ENCODE measurements at regions not wholly inside any gene's neighbourhood (a gene's known extent, or its start where the extent isn't known, plus 50 kb on each side); places are given as distances from the start of the nearest gene placed in this dataset.

DNA sequence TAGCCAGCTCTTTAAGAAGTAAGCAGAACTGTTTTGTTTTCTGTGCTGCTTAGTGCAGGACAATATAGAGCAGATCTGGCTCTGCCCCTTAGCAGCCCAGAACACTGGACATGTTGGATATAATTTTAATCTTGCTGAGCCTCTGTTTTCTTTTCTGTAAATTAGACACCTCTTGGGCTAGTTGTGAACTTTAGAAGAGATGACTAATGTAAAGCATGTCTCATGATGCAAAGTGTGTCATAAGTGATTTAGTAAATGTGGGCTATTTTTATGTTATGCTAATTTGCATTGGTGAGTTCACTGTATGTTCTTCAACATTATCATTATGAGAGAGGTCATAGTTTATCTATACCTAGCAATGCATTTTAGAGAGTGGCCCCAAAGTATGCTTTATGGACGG is 156.1 kb upstream of the ADAMTSL1 start:
- TF ChIP-seq, protein P1, sequence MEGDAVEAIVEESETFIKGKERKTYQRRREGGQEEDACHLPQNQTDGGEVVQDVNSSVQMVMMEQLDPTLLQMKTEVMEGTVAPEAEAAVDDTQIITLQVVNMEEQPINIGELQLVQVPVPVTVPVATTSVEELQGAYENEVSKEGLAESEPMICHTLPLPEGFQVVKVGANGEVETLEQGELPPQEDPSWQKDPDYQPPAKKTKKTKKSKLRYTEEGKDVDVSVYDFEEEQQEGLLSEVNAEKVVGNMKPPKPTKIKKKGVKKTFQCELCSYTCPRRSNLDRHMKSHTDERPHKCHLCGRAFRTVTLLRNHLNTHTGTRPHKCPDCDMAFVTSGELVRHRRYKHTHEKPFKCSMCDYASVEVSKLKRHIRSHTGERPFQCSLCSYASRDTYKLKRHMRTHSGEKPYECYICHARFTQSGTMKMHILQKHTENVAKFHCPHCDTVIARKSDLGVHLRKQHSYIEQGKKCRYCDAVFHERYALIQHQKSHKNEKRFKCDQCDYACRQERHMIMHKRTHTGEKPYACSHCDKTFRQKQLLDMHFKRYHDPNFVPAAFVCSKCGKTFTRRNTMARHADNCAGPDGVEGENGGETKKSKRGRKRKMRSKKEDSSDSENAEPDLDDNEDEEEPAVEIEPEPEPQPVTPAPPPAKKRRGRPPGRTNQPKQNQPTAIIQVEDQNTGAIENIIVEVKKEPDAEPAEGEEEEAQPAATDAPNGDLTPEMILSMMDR (IDR thresholded peaks at IDR 0.05) = no peak
- TF ChIP-seq POLR2A (IDR thresholded peaks at IDR 0.05) (no peak), POLR2AphosphoS5 (IDR thresholded peaks at IDR 0.05) (no peak)

All from prostate gland (tissue), 2 donors.